ENCODE measurements at regions not wholly inside any gene's neighbourhood (a gene's known extent, or its start where the extent isn't known, plus 50 kb on each side); places are given as distances from the start of the nearest gene placed in this dataset.

DNA sequence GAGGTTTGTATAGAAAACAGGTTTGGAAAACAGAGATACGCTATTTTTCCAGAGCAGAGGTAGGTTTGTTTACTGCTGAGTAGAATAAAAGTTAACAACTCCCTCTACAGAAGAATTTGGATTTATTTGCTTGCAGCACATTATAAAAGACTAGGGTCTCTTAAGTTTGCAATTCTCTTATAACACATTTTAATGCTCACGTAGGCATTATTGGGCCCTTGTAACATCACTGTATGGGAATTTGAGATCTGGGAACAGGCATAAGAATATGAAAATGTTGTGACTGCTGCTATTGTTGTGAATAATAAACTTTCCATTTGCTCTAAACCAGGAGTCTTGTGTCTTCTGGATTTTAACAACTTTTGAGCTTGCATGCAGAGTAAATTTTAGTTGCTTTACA is 128.3 kb upstream of the CADM2 start:
- SMC1A ChIA-PET (ENCODE audit: uncharacterized antibody, unreplicated experiment): no interaction called here
- H3K4me1 ChIP-seq (ENCODE audit: control insufficient read depth, insufficient read depth, low read length): no peaks in the 10 kb centered on the region
- RAD21 ChIA-PET (ENCODE audit: unreplicated experiment): interaction anchor here (1.1 kb wide), 1 partner anchor 283 kb away, joined by 3 read pairs; no protein-coding TSS in a partner anchor
- no peaks in the 10 kb centered on the region for H3K27me3 ChIP-seq (replicated peaks in 1 of 2; ENCODE audit: control insufficient read depth in 2 of 2, insufficient read depth in 2 of 2, low read length in 1 of 2)
- H3K9ac ChIP-seq (ENCODE audit: control insufficient read depth, insufficient read depth, low read length): no peak overlapping the region
- ATAC-seq (no peak), FAIRE-seq (no peak), DNase-seq (ENCODE audit: low read depth, low spot score) (no peak)
- H4K20me1 ChIP-seq (ENCODE audit: control insufficient read depth, insufficient read depth): no peaks in the 10 kb centered on the region
- in situ Hi-C loops (cut with MboI) (no loop called here), intact Hi-C loops (cut with micrococcal nuclease; ENCODE audit: unreplicated experiment) (no loop called here)
- no peak overlapping the region for H3K27ac ChIP-seq (ENCODE audit: control insufficient read depth, insufficient read depth)
- CTCF ChIA-PET: interaction anchor here (0.6 kb wide), 1 partner anchor 21 kb away, joined by 3 read pairs; no protein-coding TSS in a partner anchor
- 54% methylated on average over 2 of the region's 2 CpGs for WGBS (ENCODE audit: insufficient coverage, insufficient replicate concordance, low lambda C conversion rate, missing lambda C conversion rate)
- BruUV-seq (replicated peaks): no TSS peak
- POLR2A ChIA-PET: no interaction called here
- H3K9me3 ChIP-seq (replicated peaks; ENCODE audit: control insufficient read depth, insufficient read depth, low read length): no peaks in the 10 kb centered on the region
- H2AFZ ChIP-seq (ENCODE audit: control insufficient read depth, low read depth, low read length): no peak overlapping the region
- H3K36me3 ChIP-seq (ENCODE audit: control insufficient read depth in 2 of 2, insufficient read depth in 2 of 2, low read length in 1 of 2): no peaks in the 10 kb centered on the region
- no peak overlapping the region for H3K4me2 ChIP-seq (ENCODE audit: control insufficient read depth, insufficient read depth)
- no peaks in the 10 kb centered on the region for H3K79me2 ChIP-seq (ENCODE audit: control insufficient read depth, insufficient read depth, low read length)
- no peak overlapping the region for H3K4me3 ChIP-seq
- TF ChIP-seq IKZF1 (conservative IDR thresholded peaks at IDR 0.05): no peak
- no peak for TF ChIP-seq BCL11A (IDR thresholded peaks at IDR 0.05; ENCODE audit: low read depth, low read length)
- TF ChIP-seq ZNF217 (IDR thresholded peaks at IDR 0.05): no peak
- TF ChIP-seq MTA3 (IDR thresholded peaks at IDR 0.05; ENCODE audit: borderline replicate concordance, low read length): no peak
- TF ChIP-seq EP300 (IDR thresholded peaks at IDR 0.05; ENCODE audit: borderline replicate concordance in 1 of 2, control insufficient read depth in 1 of 2, low read depth in 2 of 2, low read length in 2 of 2): no peak
- TF ChIP-seq POLR2AphosphoS5 (IDR thresholded peaks at IDR 0.05; ENCODE audit: low read length): no peak
- TF ChIP-seq MYC (IDR thresholded peaks at IDR 0.05; ENCODE audit: insufficient read depth, insufficient read length, insufficient replicate concordance, low read length, severe bottlenecking): no peak
- no peak for TF ChIP-seq EZH2 (IDR thresholded peaks at IDR 0.05; ENCODE audit: borderline replicate concordance, control insufficient read depth, low read depth, low read length)
- TF ChIP-seq, protein P1, sequence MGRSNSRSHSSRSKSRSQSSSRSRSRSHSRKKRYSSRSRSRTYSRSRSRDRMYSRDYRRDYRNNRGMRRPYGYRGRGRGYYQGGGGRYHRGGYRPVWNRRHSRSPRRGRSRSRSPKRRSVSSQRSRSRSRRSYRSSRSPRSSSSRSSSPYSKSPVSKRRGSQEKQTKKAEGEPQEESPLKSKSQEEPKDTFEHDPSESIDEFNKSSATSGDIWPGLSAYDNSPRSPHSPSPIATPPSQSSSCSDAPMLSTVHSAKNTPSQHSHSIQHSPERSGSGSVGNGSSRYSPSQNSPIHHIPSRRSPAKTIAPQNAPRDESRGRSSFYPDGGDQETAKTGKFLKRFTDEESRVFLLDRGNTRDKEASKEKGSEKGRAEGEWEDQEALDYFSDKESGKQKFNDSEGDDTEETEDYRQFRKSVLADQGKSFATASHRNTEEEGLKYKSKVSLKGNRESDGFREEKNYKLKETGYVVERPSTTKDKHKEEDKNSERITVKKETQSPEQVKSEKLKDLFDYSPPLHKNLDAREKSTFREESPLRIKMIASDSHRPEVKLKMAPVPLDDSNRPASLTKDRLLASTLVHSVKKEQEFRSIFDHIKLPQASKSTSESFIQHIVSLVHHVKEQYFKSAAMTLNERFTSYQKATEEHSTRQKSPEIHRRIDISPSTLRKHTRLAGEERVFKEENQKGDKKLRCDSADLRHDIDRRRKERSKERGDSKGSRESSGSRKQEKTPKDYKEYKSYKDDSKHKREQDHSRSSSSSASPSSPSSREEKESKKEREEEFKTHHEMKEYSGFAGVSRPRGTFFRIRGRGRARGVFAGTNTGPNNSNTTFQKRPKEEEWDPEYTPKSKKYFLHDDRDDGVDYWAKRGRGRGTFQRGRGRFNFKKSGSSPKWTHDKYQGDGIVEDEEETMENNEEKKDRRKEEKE (IDR thresholded peaks at IDR 0.05): no peak
- no peak for TF ChIP-seq STAT1 (conservative IDR thresholded peaks at IDR 0.05)
- TF ChIP-seq RBBP5 (conservative IDR thresholded peaks at IDR 0.05): no peak
- TF ChIP-seq YBX1 (IDR thresholded peaks at IDR 0.05): no peak
- TF ChIP-seq SUPT20H (IDR thresholded peaks at IDR 0.05; ENCODE audit: borderline replicate concordance, control insufficient read depth, low read depth, low read length): no peak
- TF ChIP-seq SMAD5 (IDR thresholded peaks at IDR 0.05; ENCODE audit: low read depth): no peak
- TF ChIP-seq, protein P2, sequence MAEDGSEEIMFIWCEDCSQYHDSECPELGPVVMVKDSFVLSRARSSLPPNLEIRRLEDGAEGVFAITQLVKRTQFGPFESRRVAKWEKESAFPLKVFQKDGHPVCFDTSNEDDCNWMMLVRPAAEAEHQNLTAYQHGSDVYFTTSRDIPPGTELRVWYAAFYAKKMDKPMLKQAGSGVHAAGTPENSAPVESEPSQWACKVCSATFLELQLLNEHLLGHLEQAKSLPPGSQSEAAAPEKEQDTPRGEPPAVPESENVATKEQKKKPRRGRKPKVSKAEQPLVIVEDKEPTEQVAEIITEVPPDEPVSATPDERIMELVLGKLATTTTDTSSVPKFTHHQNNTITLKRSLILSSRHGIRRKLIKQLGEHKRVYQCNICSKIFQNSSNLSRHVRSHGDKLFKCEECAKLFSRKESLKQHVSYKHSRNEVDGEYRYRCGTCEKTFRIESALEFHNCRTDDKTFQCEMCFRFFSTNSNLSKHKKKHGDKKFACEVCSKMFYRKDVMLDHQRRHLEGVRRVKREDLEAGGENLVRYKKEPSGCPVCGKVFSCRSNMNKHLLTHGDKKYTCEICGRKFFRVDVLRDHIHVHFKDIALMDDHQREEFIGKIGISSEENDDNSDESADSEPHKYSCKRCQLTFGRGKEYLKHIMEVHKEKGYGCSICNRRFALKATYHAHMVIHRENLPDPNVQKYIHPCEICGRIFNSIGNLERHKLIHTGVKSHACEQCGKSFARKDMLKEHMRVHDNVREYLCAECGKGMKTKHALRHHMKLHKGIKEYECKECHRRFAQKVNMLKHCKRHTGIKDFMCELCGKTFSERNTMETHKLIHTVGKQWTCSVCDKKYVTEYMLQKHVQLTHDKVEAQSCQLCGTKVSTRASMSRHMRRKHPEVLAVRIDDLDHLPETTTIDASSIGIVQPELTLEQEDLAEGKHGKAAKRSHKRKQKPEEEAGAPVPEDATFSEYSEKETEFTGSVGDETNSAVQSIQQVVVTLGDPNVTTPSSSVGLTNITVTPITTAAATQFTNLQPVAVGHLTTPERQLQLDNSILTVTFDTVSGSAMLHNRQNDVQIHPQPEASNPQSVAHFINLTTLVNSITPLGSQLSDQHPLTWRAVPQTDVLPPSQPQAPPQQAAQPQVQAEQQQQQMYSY (CRISPR knock-in tag; IDR thresholded peaks at IDR 0.05): no peak
- no peak for TF ChIP-seq ZZZ3 (IDR thresholded peaks at IDR 0.05; ENCODE audit: control insufficient read depth, insufficient read length, low read depth)
- TF ChIP-seq, protein P3, sequence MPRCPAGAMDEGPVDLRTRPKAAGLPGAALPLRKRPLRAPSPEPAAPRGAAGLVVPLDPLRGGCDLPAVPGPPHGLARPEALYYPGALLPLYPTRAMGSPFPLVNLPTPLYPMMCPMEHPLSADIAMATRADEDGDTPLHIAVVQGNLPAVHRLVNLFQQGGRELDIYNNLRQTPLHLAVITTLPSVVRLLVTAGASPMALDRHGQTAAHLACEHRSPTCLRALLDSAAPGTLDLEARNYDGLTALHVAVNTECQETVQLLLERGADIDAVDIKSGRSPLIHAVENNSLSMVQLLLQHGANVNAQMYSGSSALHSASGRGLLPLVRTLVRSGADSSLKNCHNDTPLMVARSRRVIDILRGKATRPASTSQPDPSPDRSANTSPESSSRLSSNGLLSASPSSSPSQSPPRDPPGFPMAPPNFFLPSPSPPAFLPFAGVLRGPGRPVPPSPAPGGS (IDR thresholded peaks at IDR 0.05; ENCODE audit: borderline replicate concordance, insufficient read depth, low read depth, low read length, poor library complexity, severe bottlenecking): no peak
